GM12878 (cell line): ENCODE measurements at regions not wholly inside any gene's neighbourhood (a gene's known extent, or its start where the extent isn't known, plus 50 kb on each side); places are given as distances from the start of the nearest gene placed in this dataset.

Experiments used
- ATAC-seq: fragments of 200-7000 bp; cut with Tn5 transposase; 3 replicates; pipeline ENCODE4 v1.9.1; 2020; ENCODE audit warnings: mild to moderate bottlenecking, moderate library complexity
- BruUV-seq: library from RNA; stranded (reverse); fragments of 400-500 nt; replicated peaks from 2 replicates; lab custom pipeline; 2021; lab: Mats Ljungman, UMichigan
- CTCF ChIA-PET: fragments of 300-600 bp; sonication (Branson Sonifier 250); formaldehyde crosslinking; extraction: SDS; loops from one replicate; lab custom pipeline; 2021; ENCODE audit warnings: inconsistent platforms; lab: Yijun Ruan, JAX
- POLR2A ChIA-PET: fragments of 350-600 bp; formaldehyde crosslinking; extraction: SDS; loops from one replicate; lab custom pipeline; 2021; ENCODE audit warnings: inconsistent platforms; lab: Charles Lee
- RAD21 ChIA-PET: fragments of 300-600 bp; sonication (Branson Sonifier 250); formaldehyde crosslinking; loops from one replicate; lab custom pipeline; 2023; ENCODE audit warnings: antibody characterized with exemption; ENCODE audit not compliant: unreplicated experiment; lab: Charles Lee
- SMC1A ChIA-PET: fragments of 300-600 bp; sonication (Branson Sonifier 250); formaldehyde crosslinking; loops from one replicate; lab custom pipeline; 2023; ENCODE audit not compliant: unreplicated experiment, uncharacterized antibody; lab: Charles Lee
- DNase-seq: peaks from one replicate; pipeline ENCODE4 v3.0.0-alpha.2; 2011; ENCODE audit warnings: low read depth, low spot score
- FAIRE-seq: peaks from 3 replicates; lab custom pipeline; 2011; peaks lifted over from hg19 to GRCh38; lab: Jason Lieb, UNC
- H2AFZ ChIP-seq: 2 replicates; pipeline ENCODE4 v1.6.0; 2011; ENCODE audit warnings: low read depth, low read length, control low read depth; ENCODE audit not compliant: control insufficient read depth
- H3K27ac ChIP-seq: 2 replicates; pipeline ENCODE4 v1.5.1; 2011; ENCODE audit warnings: control low read depth; ENCODE audit not compliant: control insufficient read depth, insufficient read depth
- H3K27me3 ChIP-seq, 2 experiments: replicated peaks in 1 of 2; 2 replicates each; pipeline versions ENCODE4 v1.6.0 to v1.6.1; 2011; ENCODE audit warnings: low read length in 1 of 2; ENCODE audit not compliant: control insufficient read depth in 2 of 2, insufficient read depth in 2 of 2
- H3K36me3 ChIP-seq, 2 experiments: 2 replicates each; pipeline ENCODE4 v1.5.1; 2011; ENCODE audit warnings: low read length in 1 of 2; ENCODE audit not compliant: control insufficient read depth in 2 of 2, insufficient read depth in 2 of 2
- H3K4me1 ChIP-seq: 2 replicates; pipeline ENCODE4 v1.6.1; 2011; ENCODE audit warnings: mild to moderate bottlenecking, low read length, moderate library complexity, mixed read lengths; ENCODE audit not compliant: control insufficient read depth, insufficient read depth
- H3K4me2 ChIP-seq: 2 replicates; pipeline ENCODE4 v1.6.0; 2011; ENCODE audit warnings: control low read depth; ENCODE audit not compliant: control insufficient read depth, insufficient read depth
- H3K4me3 ChIP-seq: fragments of 200-600 bp; sonication (generic); 2 replicates; pipeline ENCODE4 v1.5.1; 2016
- H3K79me2 ChIP-seq: 2 replicates; pipeline ENCODE4 v1.6.0; 2011; ENCODE audit warnings: low read length; ENCODE audit not compliant: control insufficient read depth, insufficient read depth
- H3K9ac ChIP-seq: 2 replicates; pipeline ENCODE4 v1.8.0; 2011; ENCODE audit warnings: low read length, control low read depth, mixed read lengths; ENCODE audit not compliant: control insufficient read depth, insufficient read depth
- H3K9me3 ChIP-seq: replicated peaks from 3 replicates; pipeline ENCODE4 v1.5.1; 2011; ENCODE audit warnings: mild to moderate bottlenecking, low read length; ENCODE audit not compliant: control insufficient read depth, insufficient read depth
- H4K20me1 ChIP-seq: 2 replicates; pipeline ENCODE4 v1.6.0; 2011; ENCODE audit not compliant: control insufficient read depth, insufficient read depth
- ATF7 ChIP-seq: fragments of 450-650 bp; IDR thresholded peaks from 2 replicates; pipeline ENCODE4 v1.6.1; 2016; ENCODE audit warnings: low read depth, mild to moderate bottlenecking
- BRCA1 ChIP-seq: IDR thresholded peaks from 2 replicates; pipeline ENCODE4 v1.6.1; 2011; ENCODE audit warnings: low read depth, low read length, improper control_type of control experiment
- CBX5 ChIP-seq: sonication (generic); IDR thresholded peaks from 2 replicates; pipeline ENCODE4 v1.6.1; 2016; ENCODE audit warnings: low read depth, moderate library complexity, mild to moderate bottlenecking, inconsistent platforms
- CEBPZ ChIP-seq: fragments of 150-350 bp; IDR thresholded peaks from 2 replicates; pipeline ENCODE4 v1.6.1; 2016; ENCODE audit warnings: low read depth, low read length
- HDAC6 ChIP-seq: fragments of 200-600 bp; sonication (generic); IDR thresholded peaks from one replicate; pipeline ENCODE4 v1.8.0; 2017; ENCODE audit warnings: antibody characterized with exemption; ENCODE audit not compliant: unreplicated experiment
- JUNB ChIP-seq: IDR thresholded peaks from 2 replicates; pipeline ENCODE4 v1.6.1; 2016; ENCODE audit warnings: antibody characterized with exemption, mild to moderate bottlenecking
- JUND ChIP-seq: IDR thresholded peaks from 2 replicates; pipeline ENCODE4 v1.6.1; 2012; ENCODE audit warnings: low read depth, mild to moderate bottlenecking, low read length, improper control_type of control experiment, moderate library complexity
- NFYB ChIP-seq: IDR thresholded peaks from 2 replicates; pipeline ENCODE4 v1.6.1; 2011; ENCODE audit warnings: low read depth, mild to moderate bottlenecking, low read length, improper control_type of control experiment, moderate library complexity; ENCODE audit not compliant: insufficient read depth
- NR2C1 ChIP-seq: fragments of 450-650 bp; IDR thresholded peaks from 2 replicates; pipeline ENCODE4 v1.6.1; 2017; ENCODE audit warnings: antibody characterized with exemption, mild to moderate bottlenecking, moderate library complexity
- SUZ12 ChIP-seq: fragments of 200-600 bp; sonication (generic); IDR thresholded peaks from one replicate; pipeline ENCODE4 v1.6.1; 2018; ENCODE audit warnings: antibody characterized with exemption, mild to moderate bottlenecking; ENCODE audit not compliant: unreplicated experiment
- TARDBP ChIP-seq: IDR thresholded peaks from 2 replicates; pipeline ENCODE4 v1.6.1; 2016; ENCODE audit warnings: borderline replicate concordance
- TCF3 ChIP-seq: IDR thresholded peaks from 2 replicates; pipeline ENCODE4 v1.6.1; 2012; ENCODE audit warnings: low read depth, mild to moderate bottlenecking, low read length, borderline replicate concordance; ENCODE audit not compliant: insufficient read depth
- TCF7 ChIP-seq: IDR thresholded peaks from 2 replicates; pipeline ENCODE4 v1.6.1; 2014; ENCODE audit warnings: antibody characterized with exemption, borderline replicate concordance
- ZBED1 ChIP-seq: IDR thresholded peaks from 2 replicates; pipeline ENCODE4 v1.6.1; 2016; ENCODE audit warnings: borderline replicate concordance
- ZNF274 ChIP-seq: IDR thresholded peaks from one replicate; pipeline ENCODE4 v1.8.0; 2011; ENCODE audit not compliant: insufficient read length, insufficient read depth
- WGBS: methylation state at CpG from one replicate; pipeline ENCODE4 v1.1.6; 2016; ENCODE audit warnings: low lambda C conversion rate; ENCODE audit not compliant: insufficient replicate concordance, insufficient coverage; ENCODE audit errors: missing lambda C conversion rate; 5-methylcytosine and 5-hydroxymethylcytosine counted together
- in situ Hi-C: fragments of 300-500 bp; cut with MboI; formaldehyde crosslinking; loops from 9 replicates; pipeline ENCODE4 v1.14.3; 2018; ENCODE audit warnings: mixed read lengths
- intact Hi-C: fragments of 100-400 bp; cut with micrococcal nuclease; formaldehyde crosslinking; loops from one replicate; pipeline ENCODE4 v1.14.2; 2022; ENCODE audit not compliant: unreplicated experiment
- TF ChIP-seq, protein P1 (sequence below): fragments of 450-650 bp; formaldehyde crosslinking; IDR thresholded peaks from 2 replicates; pipeline ENCODE4 v1.4.0; 2020; ENCODE audit warnings: mild to moderate bottlenecking, moderate library complexity
- TF ChIP-seq, protein P2 (sequence below): fragments of 450-650 bp; conservative IDR thresholded peaks from 2 replicates; pipeline ENCODE4 v1.6.1; 2017; ENCODE audit warnings: mild to moderate bottlenecking, moderate library complexity

- BruUV-seq: no TSS peak
- H2AFZ ChIP-seq: no peak overlapping the region
- no peak for DNase-seq
- no peaks in the 10 kb centered on the region for H3K36me3 ChIP-seq
- TF ChIP-seq NR2C1 (no peak), CBX5 (no peak), ZNF274 (no peak), CEBPZ (no peak), JUNB (no peak), ZBED1 (no peak), SUZ12 (no peak), JUND (no peak), TCF3 (no peak), ATF7 (no peak), TCF7 (no peak), NFYB (no peak), BRCA1 (no peak), TARDBP (no peak), HDAC6 (no peak)
- TF ChIP-seq, protein P1, sequence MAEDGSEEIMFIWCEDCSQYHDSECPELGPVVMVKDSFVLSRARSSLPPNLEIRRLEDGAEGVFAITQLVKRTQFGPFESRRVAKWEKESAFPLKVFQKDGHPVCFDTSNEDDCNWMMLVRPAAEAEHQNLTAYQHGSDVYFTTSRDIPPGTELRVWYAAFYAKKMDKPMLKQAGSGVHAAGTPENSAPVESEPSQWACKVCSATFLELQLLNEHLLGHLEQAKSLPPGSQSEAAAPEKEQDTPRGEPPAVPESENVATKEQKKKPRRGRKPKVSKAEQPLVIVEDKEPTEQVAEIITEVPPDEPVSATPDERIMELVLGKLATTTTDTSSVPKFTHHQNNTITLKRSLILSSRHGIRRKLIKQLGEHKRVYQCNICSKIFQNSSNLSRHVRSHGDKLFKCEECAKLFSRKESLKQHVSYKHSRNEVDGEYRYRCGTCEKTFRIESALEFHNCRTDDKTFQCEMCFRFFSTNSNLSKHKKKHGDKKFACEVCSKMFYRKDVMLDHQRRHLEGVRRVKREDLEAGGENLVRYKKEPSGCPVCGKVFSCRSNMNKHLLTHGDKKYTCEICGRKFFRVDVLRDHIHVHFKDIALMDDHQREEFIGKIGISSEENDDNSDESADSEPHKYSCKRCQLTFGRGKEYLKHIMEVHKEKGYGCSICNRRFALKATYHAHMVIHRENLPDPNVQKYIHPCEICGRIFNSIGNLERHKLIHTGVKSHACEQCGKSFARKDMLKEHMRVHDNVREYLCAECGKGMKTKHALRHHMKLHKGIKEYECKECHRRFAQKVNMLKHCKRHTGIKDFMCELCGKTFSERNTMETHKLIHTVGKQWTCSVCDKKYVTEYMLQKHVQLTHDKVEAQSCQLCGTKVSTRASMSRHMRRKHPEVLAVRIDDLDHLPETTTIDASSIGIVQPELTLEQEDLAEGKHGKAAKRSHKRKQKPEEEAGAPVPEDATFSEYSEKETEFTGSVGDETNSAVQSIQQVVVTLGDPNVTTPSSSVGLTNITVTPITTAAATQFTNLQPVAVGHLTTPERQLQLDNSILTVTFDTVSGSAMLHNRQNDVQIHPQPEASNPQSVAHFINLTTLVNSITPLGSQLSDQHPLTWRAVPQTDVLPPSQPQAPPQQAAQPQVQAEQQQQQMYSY (CRISPR knock-in tag): no peak
- TF ChIP-seq, protein P2, sequence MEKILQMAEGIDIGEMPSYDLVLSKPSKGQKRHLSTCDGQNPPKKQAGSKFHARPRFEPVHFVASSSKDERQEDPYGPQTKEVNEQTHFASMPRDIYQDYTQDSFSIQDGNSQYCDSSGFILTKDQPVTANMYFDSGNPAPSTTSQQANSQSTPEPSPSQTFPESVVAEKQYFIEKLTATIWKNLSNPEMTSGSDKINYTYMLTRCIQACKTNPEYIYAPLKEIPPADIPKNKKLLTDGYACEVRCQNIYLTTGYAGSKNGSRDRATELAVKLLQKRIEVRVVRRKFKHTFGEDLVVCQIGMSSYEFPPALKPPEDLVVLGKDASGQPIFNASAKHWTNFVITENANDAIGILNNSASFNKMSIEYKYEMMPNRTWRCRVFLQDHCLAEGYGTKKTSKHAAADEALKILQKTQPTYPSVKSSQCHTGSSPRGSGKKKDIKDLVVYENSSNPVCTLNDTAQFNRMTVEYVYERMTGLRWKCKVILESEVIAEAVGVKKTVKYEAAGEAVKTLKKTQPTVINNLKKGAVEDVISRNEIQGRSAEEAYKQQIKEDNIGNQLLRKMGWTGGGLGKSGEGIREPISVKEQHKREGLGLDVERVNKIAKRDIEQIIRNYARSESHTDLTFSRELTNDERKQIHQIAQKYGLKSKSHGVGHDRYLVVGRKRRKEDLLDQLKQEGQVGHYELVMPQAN: no peak
- H3K79me2 ChIP-seq: no peaks in the 10 kb centered on the region
- ATAC-seq: no peak
- FAIRE-seq: no peak
- no peaks in the 10 kb centered on the region for H4K20me1 ChIP-seq
- ChIA-PET POLR2A (no interaction called here), SMC1A (interaction anchor here (0.6 kb wide), 2 partner anchors 9 to 411 kb away, joined by 3 read pairs; no protein-coding TSS in a partner anchor), CTCF (no interaction called here), RAD21 (no interaction called here)
- H3K9me3 ChIP-seq: no peaks in the 10 kb centered on the region
- no peak overlapping the region for H3K27ac ChIP-seq
- no peaks in the 10 kb centered on the region for H3K4me1 ChIP-seq
- H3K9ac ChIP-seq: no peak overlapping the region
- in situ Hi-C loops: no loop called here
- no peak overlapping the region for H3K4me2 ChIP-seq
- WGBS: 52% methylated on average over 14 of the region's 14 CpGs
- H3K27me3 ChIP-seq: no peaks in the 10 kb centered on the region
- intact Hi-C loops: no loop called here
- H3K4me3 ChIP-seq: no peak overlapping the region
These were observed 190.1 kb upstream of the DEFB112 start for GRCh38 chr6:50239853-50240252.
